ENCODE measurements at regions not wholly inside any gene's neighbourhood (a gene's known extent, or its start where the extent isn't known, plus 50 kb on each side); places are given as distances from the start of the nearest gene placed in this dataset.

DNA sequence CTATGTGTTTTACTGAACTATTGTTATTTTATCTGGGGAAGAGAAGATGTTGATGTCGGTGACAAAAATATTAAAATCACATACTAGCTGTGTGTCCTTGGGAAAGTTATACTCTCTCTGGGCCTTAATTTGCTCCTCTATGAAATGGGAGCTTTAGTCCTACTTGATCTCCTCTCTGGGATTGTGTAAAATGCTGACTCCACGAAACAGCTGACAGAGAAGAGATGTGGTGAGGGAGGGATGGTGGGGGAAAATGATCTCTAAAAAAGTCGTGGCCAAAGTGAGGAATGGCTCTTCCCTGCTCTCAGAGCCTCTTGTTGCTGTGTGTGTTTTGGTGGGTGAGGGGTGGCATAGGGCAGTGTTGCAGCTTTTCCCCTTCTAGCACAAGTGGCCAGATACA, 173.7 kb downstream of the MELK start:
- TF ChIP-seq POLR2AphosphoS5 (IDR thresholded peaks at IDR 0.05; ENCODE audit: insufficient read depth, low read depth, low read length) = no peak
- TF ChIP-seq, protein P1, sequence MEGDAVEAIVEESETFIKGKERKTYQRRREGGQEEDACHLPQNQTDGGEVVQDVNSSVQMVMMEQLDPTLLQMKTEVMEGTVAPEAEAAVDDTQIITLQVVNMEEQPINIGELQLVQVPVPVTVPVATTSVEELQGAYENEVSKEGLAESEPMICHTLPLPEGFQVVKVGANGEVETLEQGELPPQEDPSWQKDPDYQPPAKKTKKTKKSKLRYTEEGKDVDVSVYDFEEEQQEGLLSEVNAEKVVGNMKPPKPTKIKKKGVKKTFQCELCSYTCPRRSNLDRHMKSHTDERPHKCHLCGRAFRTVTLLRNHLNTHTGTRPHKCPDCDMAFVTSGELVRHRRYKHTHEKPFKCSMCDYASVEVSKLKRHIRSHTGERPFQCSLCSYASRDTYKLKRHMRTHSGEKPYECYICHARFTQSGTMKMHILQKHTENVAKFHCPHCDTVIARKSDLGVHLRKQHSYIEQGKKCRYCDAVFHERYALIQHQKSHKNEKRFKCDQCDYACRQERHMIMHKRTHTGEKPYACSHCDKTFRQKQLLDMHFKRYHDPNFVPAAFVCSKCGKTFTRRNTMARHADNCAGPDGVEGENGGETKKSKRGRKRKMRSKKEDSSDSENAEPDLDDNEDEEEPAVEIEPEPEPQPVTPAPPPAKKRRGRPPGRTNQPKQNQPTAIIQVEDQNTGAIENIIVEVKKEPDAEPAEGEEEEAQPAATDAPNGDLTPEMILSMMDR (IDR thresholded peaks at IDR 0.05; ENCODE audit: extremely low read depth in 1 of 2, insufficient read depth in 1 of 2, low read depth in 1 of 2, low read length in 2 of 2) = no peak
- TF ChIP-seq EZH2 (IDR thresholded peaks at IDR 0.05; ENCODE audit: borderline replicate concordance, low read depth, low read length, severe bottlenecking) = no peak

Data from endothelial cell of umbilical vein (primary cell).